ENCODE measurements at regions not wholly inside any gene's neighbourhood (a gene's known extent, or its start where the extent isn't known, plus 50 kb on each side); places are given as distances from the start of the nearest gene placed in this dataset.

DNA sequence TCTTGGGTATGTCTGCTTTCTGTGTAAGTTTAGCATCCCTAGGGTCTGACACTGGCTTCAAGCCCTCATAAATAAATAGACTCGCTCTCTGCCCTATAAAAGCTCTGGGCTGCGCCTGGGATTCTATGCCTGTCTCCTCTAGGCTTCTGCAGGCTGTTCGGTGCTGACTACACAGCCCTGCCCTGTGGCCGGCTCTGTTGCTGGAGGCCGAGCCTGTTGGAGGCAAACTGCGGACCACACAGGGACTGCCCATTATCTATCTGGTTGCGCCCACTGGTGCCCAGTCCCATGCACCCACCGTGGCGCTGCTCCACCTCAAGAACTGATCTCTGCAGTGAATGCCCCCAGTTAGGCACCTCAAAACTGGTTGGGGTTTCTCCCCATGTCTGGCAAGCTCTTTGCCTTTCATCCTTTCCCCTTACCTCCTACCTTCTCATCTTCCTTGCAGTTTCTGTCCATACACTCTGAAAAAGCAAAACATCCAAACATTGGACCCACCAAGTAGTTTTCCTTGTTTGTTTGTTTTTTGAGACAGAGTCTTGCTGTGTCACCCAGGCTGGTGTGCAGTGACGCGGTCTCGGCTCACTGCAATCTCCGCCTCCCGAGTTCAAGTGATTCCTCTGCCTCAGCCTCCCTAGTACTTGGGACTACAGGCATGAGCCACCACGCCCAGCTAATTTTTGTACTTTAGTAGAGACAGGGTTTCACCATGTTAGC is 207.2 kb downstream of the ERCC6L2 start:
- Histone ChIP-seq H3F3A (ENCODE audit: low read depth) (no peaks in the 10 kb centered on the region), H3K27me3 (ENCODE audit: insufficient read depth, low read length, poor library complexity, severe bottlenecking) (no peaks in the 10 kb centered on the region), H3K4me2 (ENCODE audit: low read depth, low read length, poor library complexity, severe bottlenecking) (no peak overlapping the region), H2AFZ (ENCODE audit: low read length) (no peak overlapping the region), H3K9me2 (replicated peaks; ENCODE audit: low read depth, low read length) (no peaks in the 10 kb centered on the region), H4K20me1 (ENCODE audit: insufficient read depth, low read length, poor library complexity, severe bottlenecking) (no peaks in the 10 kb centered on the region), H3K79me2 (ENCODE audit: insufficient read depth, low read length) (no peaks in the 10 kb centered on the region), H3K4me1 (ENCODE audit: insufficient read depth, low read length, poor library complexity, severe bottlenecking) (peaks cover 10% of the 10 kb centered on the region), H3K9me3 (ENCODE audit: insufficient read depth, low read depth, low read length) (no peaks in the 10 kb centered on the region), H3K4me3 (ENCODE audit: low read length, poor library complexity, severe bottlenecking) (no peak overlapping the region), H3K9ac (ENCODE audit: low read depth, low read length, poor library complexity, severe bottlenecking) (no peak overlapping the region), H3K36me3 (ENCODE audit: insufficient read depth, low read length) (no peaks in the 10 kb centered on the region)
- no peak for TF ChIP-seq CTCF (conservative IDR thresholded peaks at IDR 0.05; ENCODE audit: low read length)
- TF ChIP-seq EZH2phosphoT487 (IDR thresholded peaks at IDR 0.05; ENCODE audit: borderline replicate concordance): no peak

GRCh38 chr9:96080364-96080763 is 204.9 kb downstream of the ERCC6L2 start:
- no peaks in the 10 kb centered on the region for H3K9me2 ChIP-seq (replicated peaks; ENCODE audit: low read depth, low read length)
- H3K4me3 ChIP-seq (ENCODE audit: low read length, poor library complexity, severe bottlenecking): no peak overlapping the region
- no peak overlapping the region for H3K9ac ChIP-seq (ENCODE audit: low read depth, low read length, poor library complexity, severe bottlenecking)
- no peak overlapping the region for H2AFZ ChIP-seq (ENCODE audit: low read length)
- TF ChIP-seq CTCF (conservative IDR thresholded peaks at IDR 0.05; ENCODE audit: low read length) (no peak), EZH2phosphoT487 (IDR thresholded peaks at IDR 0.05; ENCODE audit: borderline replicate concordance) (no peak)
- peaks cover 10% of the 10 kb centered on the region for H3K4me1 ChIP-seq (ENCODE audit: insufficient read depth, low read length, poor library complexity, severe bottlenecking)
- H3K4me2 ChIP-seq (ENCODE audit: low read depth, low read length, poor library complexity, severe bottlenecking): no peak overlapping the region
- no peaks in the 10 kb centered on the region for H3K9me3 ChIP-seq (ENCODE audit: insufficient read depth, low read depth, low read length)
- no peaks in the 10 kb centered on the region for H3K27me3 ChIP-seq (ENCODE audit: insufficient read depth, low read length, poor library complexity, severe bottlenecking)
- H4K20me1 ChIP-seq (ENCODE audit: insufficient read depth, low read length, poor library complexity, severe bottlenecking): no peaks in the 10 kb centered on the region
- no peaks in the 10 kb centered on the region for H3K36me3 ChIP-seq (ENCODE audit: insufficient read depth, low read length)
- H3F3A ChIP-seq (ENCODE audit: low read depth): no peaks in the 10 kb centered on the region
- H3K79me2 ChIP-seq (ENCODE audit: insufficient read depth, low read length): no peaks in the 10 kb centered on the region

DNA sequence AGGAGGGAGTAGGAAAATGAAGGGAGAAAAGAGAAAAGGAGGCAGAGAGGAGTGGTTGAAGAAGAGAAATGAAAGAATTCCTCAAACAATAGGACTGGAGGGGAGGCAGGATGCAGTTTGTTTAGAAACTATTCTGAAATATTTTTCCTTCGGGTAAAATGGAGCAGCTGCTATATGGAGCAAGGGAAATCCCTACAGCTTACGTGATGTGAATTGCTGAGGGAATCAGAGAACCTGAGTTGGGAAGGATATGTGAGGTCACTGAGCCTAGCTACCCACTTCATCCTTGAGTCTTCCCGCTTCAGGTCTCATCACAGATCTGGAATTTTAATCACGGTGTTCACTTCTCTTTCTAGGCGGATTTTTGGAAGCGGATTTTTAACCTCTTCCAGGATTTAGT is 204.3 kb downstream of the ERCC6L2 start:
- H3K36me3 ChIP-seq (ENCODE audit: insufficient read depth, low read length): no peaks in the 10 kb centered on the region
- H2AFZ ChIP-seq (ENCODE audit: low read length): no peak overlapping the region
- no peaks in the 10 kb centered on the region for H3K9me3 ChIP-seq (ENCODE audit: insufficient read depth, low read depth, low read length)

More for the DNA sequence above, 204.3 kb downstream of the ERCC6L2 start:
- no peak overlapping the region for H3K4me3 ChIP-seq (ENCODE audit: low read length, poor library complexity, severe bottlenecking)
- H3K27me3 ChIP-seq (ENCODE audit: insufficient read depth, low read length, poor library complexity, severe bottlenecking): no peaks in the 10 kb centered on the region
- no peaks in the 10 kb centered on the region for H3K79me2 ChIP-seq (ENCODE audit: insufficient read depth, low read length)
- no peaks in the 10 kb centered on the region for H3F3A ChIP-seq (ENCODE audit: low read depth)
- no peak overlapping the region for H3K4me2 ChIP-seq (ENCODE audit: low read depth, low read length, poor library complexity, severe bottlenecking)
- H3K9me2 ChIP-seq (replicated peaks; ENCODE audit: low read depth, low read length): no peaks in the 10 kb centered on the region
- peaks cover 10% of the 10 kb centered on the region for H3K4me1 ChIP-seq (ENCODE audit: insufficient read depth, low read length, poor library complexity, severe bottlenecking)
- no peak overlapping the region for H3K9ac ChIP-seq (ENCODE audit: low read depth, low read length, poor library complexity, severe bottlenecking)
- TF ChIP-seq EZH2phosphoT487 (IDR thresholded peaks at IDR 0.05; ENCODE audit: borderline replicate concordance): no peak
- no peak for TF ChIP-seq CTCF (conservative IDR thresholded peaks at IDR 0.05; ENCODE audit: low read length)
- no peaks in the 10 kb centered on the region for H4K20me1 ChIP-seq (ENCODE audit: insufficient read depth, low read length, poor library complexity, severe bottlenecking)

Measured in Loucy (cell line).